ENCODE measurements at regions not wholly inside any gene's neighbourhood (a gene's known extent, or its start where the extent isn't known, plus 50 kb on each side); places are given as distances from the start of the nearest gene placed in this dataset.
A peak's percentile ranks its signal among the peaks of the same experiment; 100 is the strongest.

GRCh38 chr2:221662689-221663391 is 90.7 kb upstream of the EPHA4 start:
- intact Hi-C loops (cut with DNase I): no loop called here
- no peaks in the 10 kb centered on the region for H3K36me3 ChIP-seq
- H3K27ac ChIP-seq: no peak overlapping the region
- H3K4me3 ChIP-seq: no peak overlapping the region
- no peaks in the 10 kb centered on the region for H3K4me1 ChIP-seq
- DNase-seq (ENCODE audit: low spot score in 2 of 2): no peak
- no peak for TF ChIP-seq CTCF (IDR thresholded peaks at IDR 0.05)
- no peaks in the 10 kb centered on the region for H3K27me3 ChIP-seq
- no peaks in the 10 kb centered on the region for H3K9me3 ChIP-seq

GRCh38 chr2:221657806-221658205 is 85.7 kb upstream of the EPHA4 start:
- H3K9me3 ChIP-seq: no peaks in the 10 kb centered on the region
- no peak overlapping the region for H3K27ac ChIP-seq
- no peaks in the 10 kb centered on the region for H3K4me1 ChIP-seq
- intact Hi-C loops (cut with DNase I): no loop called here
- TF ChIP-seq CTCF (IDR thresholded peaks at IDR 0.05): no peak
- no peak overlapping the region for H3K4me3 ChIP-seq
- no peaks in the 10 kb centered on the region for H3K36me3 ChIP-seq
- H3K27me3 ChIP-seq: no peaks in the 10 kb centered on the region
- DNase-seq (ENCODE audit: low spot score in 2 of 2): no peak

GRCh38 chr2:221655300-221655699 is 83.2 kb upstream of the EPHA4 start:
- Histone ChIP-seq H3K9me3 (no peaks in the 10 kb centered on the region), H3K4me3 (no peak overlapping the region), H3K27me3 (no peaks in the 10 kb centered on the region), H3K36me3 (no peaks in the 10 kb centered on the region), H3K4me1 (no peaks in the 10 kb centered on the region), H3K27ac (no peak overlapping the region)
- no peak for DNase-seq (ENCODE audit: low spot score in 2 of 2)
- intact Hi-C loops (cut with DNase I): no loop called here
- no peak for TF ChIP-seq CTCF (IDR thresholded peaks at IDR 0.05)

- DNase-seq (ENCODE audit: low spot score in 2 of 2): no peak
- H3K9me3 ChIP-seq: no peaks in the 10 kb centered on the region
- no peak overlapping the region for H3K4me3 ChIP-seq
- H3K27ac ChIP-seq: no peak overlapping the region
- no peaks in the 10 kb centered on the region for H3K4me1 ChIP-seq
- intact Hi-C loops (cut with DNase I): no loop called here
- no peaks in the 10 kb centered on the region for H3K27me3 ChIP-seq
- no peaks in the 10 kb centered on the region for H3K36me3 ChIP-seq
- TF ChIP-seq CTCF (IDR thresholded peaks at IDR 0.05): no peak
Measured at GRCh38 chr2:221653182-221653581, 81.1 kb upstream of the EPHA4 start.

- Histone ChIP-seq H3K4me1 (no peaks in the 10 kb centered on the region), H3K36me3 (no peaks in the 10 kb centered on the region), H3K9me3 (no peaks in the 10 kb centered on the region), H3K27ac (no peak overlapping the region), H3K27me3 (no peaks in the 10 kb centered on the region), H3K4me3 (no peak overlapping the region)
- peak in 1 of 2 donors; percentile 65 for DNase-seq (ENCODE audit: low spot score in 2 of 2)
- no peak for TF ChIP-seq CTCF (IDR thresholded peaks at IDR 0.05)
- intact Hi-C loops (cut with DNase I): no loop called here
Measured at GRCh38 chr2:221649051-221649775, 77.1 kb upstream of the EPHA4 start.

Measured in ascending aorta (tissue), 2 donors.